Tongue (tissue), 1 donor: ENCODE measurements at regions not wholly inside any gene's neighbourhood (a gene's known extent, or its start where the extent isn't known, plus 50 kb on each side); places are given as distances from the start of the nearest gene placed in this dataset.

Experiments used
- DNase-seq: peaks from one replicate; pipeline ENCODE4 v3.0.0-alpha.2; 2015

DNA sequence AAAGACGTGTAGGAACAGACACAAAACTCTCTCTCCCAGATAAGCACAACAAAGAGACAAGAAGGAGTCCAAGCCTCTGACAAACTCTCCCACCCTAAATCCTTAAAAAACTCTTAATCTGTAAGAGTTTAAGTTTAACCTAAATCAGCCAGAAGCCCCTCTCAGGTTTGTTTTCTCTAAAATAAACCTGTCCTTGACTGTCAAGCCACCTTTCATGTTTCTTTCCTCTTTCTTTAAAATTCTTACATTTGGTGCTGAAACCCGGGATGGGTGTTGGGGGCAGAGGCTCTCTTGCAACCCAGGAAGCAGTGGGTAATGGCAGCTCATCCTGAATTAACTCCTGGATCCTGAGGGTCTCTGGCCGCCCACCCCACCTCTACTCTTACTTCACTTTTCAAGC lies 107.8 kb upstream of the TENT5D start:
- DNase-seq = no peak

DNA sequence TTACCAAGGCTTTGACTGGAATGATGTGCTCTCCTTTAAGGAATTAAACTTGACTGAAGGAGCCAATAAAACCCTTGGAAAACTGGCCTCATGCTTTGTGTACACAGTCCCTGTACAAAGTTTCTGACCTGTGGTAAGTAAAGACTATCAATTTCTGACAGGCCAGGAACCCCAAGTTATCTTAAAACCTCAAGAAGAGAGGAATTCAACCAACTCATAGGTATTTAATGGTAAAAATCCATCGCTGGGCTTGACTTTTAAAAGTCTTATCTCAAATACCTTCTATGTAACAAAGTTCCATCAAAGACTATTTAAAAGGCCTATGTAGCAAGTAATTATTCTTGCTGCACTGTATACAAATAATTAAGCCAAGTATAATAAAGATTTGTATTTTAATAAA lies 103.7 kb upstream of the TENT5D start:
- DNase-seq = no peak

DNA sequence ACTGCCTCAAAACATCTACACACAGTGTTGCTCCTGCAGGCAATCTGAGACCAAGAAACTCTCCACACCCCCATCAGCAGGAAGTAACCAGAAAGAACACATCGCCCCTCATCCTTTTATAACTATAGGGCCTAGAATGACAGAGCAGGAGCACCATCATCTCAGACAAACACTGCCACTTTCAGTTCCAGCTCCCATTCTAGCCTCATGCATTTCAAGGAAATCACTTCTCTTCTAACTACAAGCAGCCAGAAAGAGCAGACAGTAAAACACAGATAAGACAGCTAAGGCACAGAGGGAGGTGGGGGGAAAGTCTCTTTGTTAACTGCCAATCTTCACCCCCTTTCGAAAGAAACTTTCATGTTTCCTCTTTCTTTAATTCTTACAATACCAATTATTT lies 102.6 kb upstream of the TENT5D start:
- no peak for DNase-seq

DNA sequence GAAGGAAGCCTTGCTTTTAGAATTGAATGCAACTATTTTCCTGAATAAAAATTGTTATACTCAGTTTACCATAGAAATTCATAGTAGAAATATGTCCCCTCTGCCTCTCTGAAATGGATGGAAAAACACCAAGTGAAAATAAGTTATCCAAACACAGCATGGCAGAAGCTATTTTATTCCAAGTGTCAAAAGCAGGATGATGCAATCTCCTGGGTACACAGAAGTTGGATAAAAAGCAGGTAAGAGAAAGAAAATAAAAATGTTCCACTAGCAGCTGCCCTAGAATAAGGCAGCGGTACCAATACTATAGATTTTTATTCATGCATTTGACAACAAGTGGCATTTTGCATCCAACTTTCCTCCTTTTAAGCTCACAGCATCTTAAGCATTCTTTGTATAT lies 89.0 kb upstream of the TENT5D start:
- no peak for DNase-seq

DNA sequence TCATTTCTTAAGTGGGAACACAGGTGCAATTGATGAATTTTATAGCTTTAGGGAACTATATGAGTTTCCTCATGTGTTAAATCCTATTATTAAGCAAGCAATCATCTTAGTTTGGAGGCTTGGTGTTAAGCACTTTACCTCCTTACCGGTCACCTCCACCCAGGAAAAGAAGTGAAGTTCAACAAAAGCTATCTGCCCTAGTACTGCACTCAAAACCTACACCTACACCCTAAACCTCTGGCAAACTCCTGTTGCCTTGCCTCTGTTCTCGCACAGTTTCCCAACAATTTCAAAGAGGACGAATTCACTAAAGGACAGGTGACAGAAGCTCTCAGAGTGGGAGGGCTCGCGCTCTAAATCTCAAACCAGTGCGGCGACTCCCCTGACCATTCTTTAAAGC lies 85.7 kb upstream of the TENT5D start:
- DNase-seq = no peak

DNA sequence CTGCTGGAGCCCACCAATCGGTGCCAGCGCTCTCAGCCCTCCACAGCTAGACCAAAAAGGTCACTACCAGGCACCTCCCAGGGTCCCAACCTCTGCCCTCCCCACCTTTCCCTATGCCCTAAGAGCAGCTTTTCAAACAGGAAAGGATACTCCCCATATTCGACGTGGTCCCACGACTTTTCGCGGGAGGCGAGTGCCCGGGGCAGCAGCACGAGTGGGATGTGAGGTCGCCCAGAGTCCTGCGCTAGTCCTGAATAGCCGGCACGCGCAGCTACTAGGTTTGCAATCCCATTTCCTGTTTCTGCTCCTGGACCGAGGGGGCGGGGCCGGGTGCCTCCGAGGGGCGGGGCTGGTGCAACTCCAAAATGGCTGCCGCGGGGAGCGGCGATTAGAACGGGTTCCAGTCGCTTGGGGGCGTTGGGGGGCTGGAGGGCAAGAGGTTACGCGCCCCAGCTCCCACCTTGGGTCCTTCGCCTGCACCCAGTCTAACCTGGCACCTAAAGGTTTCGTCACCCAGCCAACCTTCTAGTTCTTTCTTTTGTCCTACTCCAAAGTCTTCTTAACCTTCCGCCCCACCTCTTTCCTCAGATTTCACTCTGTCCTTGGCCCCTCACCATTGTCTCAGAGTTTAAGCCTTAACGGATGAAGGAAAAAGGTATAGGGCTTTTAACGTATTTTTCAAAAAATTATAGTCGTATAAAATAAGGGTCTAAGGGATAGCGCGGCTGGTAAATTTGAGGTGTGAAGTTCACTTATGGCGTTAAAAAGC lies 85.0 kb upstream of the TENT5D start:
- peak; percentile 18 for DNase-seq

DNA sequence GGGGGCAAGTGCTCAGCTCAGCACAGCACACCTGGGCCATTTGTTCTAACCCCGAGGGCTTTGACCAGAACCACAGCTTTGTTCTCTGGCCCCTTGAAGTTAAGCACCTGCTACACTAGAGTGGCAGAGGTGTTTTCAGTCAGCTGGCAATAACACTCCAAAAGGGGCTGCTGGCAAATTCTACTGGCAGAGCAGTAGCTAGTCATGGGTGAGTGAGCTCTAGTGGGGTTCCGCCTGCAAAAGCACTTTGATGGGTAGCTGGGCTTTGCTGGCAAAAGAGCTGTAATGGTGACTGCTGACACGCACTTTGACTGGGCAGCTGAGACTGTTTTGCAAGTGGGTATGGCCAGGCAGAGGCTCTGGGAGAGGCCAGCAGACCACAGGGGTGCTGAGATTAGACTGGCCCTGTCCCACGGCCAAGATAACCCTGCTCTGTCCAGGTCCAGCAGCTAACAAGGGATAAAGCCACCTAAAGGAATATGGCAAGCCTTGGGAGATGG lies 65.2 kb upstream of the TENT5D start:
- no peak for DNase-seq
